HG02943 (cell line): ENCODE measurements at regions not wholly inside any gene's neighbourhood (a gene's known extent, or its start where the extent isn't known, plus 50 kb on each side); places are given as distances from the start of the nearest gene placed in this dataset.
"Not testable (repeated sequence)": the region's sequence is repeated elsewhere in the genome, so short reads cannot be mapped to it uniquely, and the experiment has no call there.

Experiments
- ATAC-seq: cut with Tn5 transposase; IDR thresholded peaks from one replicate; pipeline ENCODE4 v1.9.1; 2021; ENCODE audit warnings: mild to moderate bottlenecking, low read depth, moderate library complexity; ENCODE audit not compliant: unreplicated experiment

DNA sequence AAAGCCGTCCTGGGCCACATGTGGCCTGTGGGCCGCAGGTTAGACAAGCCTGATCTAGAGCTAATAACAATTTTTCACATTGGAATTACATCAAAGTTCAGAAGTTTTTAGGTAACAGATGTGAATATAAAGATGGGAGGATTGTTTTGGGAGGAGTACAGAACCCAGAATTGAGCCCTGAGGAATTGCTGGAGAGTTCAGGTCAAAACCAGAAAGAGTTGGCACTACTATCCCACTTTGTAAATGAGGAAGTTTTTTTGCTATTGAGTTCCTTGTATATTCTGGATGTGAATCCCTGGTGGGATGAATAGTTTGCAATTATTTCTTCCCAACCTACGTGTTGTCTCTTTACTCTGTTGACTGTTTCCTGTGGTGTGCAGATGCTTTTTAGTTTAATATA is 109.5 kb upstream of the LIPC start:
- ATAC-seq, result no peak

DNA sequence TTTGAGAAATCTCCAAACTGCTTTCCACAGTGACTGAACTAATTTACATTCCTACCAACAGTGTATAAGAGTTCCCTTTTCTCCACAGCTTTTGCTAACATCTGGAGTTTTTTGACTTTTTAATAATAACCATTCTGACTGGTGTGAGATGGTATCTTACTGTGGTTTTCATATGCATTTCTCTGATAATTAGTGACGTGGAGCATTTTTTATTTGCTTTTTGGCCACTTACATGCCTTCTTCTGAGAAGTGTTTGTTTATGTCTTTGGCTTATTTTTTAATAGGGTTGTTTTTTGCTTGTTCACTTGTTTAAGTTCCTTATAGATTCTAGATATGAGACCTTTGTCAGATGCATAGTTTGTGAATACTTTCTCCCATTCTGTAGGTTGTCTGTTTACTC is 108.5 kb upstream of the LIPC start:
- not testable (repeated sequence) for ATAC-seq

DNA sequence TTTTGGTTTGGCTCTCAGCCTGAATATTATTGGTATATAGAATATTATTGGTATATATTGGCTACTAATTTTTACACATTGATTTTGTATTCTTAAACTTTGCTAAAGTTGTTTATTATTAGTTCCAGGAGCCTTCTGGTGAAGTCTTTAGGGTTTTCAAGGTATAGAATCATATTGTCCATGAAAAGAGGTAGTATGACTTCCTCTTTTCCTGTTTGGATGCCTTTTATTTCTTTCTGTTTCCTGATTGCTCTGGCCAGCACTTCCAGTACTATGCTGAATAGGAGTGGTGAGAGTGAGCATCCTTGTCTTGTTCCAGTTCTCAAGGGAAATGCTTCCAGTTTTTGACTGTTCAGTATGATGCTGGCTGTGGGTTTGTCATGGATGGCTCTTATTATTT is 107.3 kb upstream of the LIPC start:
- no peak for ATAC-seq

DNA sequence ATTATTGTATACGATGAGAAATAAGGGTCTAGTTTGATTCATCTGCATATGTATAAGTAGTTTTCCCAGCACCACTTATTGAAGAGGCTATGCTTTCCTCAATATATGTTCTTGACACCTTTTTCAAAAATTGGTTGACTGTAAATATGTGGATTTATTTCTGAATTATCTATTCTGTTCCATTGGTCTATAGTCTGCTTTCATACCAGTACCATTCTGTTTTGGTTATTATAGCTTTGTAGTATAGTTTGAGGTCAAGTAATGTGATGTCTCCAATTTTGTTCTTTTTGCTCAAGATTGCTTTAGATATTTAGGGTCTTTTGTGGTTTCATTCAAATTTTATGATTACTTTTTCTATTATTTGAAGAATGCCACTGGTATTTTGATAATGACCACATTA is 103.8 kb upstream of the LIPC start:
- ATAC-seq, result no peak

DNA sequence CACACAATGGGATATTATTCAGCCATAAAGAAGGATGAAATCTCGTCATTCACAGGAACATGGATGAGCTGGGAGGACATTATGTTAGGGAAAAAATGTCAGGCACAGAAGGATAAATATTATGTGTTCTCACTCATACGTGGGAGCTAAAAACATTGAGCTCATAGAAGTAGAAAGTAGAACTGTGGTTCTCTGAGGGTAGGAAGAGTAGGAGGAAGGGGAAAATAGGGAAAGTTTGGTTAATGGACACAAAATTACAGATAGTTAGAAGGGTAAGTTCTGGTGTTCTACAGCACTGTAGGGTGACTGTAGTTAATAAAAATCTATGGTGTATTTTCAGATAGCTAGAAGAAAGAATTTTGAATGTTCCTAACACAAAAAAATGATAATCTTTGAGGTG is 102.6 kb upstream of the LIPC start:
- no peak for ATAC-seq

DNA sequence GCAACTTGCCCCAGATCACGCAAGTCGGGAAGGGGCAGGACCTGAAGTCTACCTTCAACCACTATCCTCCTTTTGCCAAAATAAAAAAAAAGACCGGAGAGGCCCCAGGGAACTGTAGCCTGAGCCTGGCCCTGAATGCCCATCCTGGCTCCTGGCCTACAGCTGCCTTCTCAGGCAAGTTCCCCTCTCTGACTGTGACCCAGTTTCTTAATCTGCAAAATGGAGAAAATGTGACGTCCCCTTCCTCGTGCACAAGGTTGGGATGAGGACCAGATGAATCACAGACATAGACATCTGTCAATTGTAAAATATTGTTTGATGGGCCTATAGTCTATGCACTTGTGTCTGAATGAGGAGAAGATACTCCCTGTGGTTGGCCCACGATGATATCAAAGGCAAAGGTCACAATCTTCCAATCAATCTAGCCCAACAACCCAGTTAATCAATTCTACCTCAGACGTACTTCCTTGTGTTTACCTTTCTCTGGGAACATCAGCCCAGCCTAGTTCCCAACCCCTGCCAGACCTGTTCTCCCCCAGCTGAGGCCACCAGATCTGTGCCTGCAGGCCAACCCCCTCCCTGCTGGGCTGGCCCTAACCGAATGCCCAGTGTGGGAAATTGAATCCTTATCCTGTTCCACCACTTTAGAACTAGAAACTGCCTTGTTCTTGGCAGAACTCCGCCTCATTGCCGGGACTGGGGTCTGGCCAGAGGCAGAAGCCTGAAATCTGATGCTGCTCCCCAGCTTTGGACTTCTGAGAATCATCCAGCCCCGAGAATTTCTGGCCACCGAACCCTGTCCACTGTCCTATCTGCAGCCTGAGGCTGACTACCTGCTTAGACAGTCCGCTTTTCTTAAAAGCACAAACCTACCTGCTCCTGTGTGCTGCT is 101.8 kb upstream of the LIPC start:
- no peak for ATAC-seq

DNA sequence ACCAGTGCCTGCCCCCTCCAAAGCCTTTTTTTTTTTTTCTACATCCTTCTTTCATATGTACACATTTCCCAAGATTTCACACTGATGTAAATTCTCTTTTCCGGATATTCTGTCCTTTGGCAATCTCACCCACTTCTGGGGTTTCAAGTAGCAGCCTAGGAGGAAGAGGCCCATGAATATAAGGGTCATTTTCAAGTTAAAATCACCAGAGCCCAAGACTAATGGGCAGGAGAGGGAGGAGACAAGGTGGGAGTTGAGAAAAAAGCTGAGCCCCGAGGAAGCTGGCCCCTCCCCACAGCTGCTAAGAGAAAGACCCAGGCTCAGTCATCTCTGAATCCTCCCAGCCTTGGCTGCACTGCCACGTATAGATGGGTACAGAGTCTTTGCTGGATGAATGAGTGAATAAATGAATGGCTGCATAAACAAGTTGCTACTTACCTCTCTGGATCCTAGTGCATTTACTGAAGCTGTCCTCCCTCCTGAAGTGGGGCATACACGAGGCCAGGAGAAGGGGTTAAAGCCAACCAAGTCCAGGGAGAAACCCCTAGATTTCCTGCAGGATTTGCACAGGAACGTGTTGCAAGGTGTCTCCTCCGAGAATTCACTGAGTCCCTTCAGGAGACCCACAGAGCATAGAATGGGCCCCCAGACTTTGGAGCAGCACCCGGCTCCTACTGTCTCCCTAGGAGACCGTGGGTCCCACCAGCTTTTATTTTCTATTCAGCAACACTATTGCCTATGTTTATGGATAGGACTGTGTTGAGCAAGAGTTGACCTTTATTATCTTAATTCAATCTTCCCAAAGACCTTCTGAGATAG is 100.8 kb upstream of the LIPC start:
- ATAC-seq, result no peak

DNA sequence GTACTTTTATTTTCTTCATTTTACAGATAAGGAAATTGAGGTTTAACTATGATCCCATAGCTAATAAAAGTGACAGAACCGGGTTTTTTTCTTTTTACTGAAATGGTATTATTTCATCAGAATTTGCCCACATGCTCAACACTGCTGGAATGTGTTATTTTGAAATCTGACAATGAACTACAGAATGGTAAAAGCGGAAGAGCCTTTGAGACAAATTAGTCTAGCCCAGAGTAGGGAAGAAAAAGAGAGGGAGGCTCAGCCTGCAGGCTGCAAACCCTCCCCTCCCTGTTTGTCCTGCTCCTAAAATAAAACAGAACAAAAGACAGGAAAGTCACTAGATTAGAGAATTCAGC is 100.3 kb upstream of the LIPC start:
- ATAC-seq, result no peak

DNA sequence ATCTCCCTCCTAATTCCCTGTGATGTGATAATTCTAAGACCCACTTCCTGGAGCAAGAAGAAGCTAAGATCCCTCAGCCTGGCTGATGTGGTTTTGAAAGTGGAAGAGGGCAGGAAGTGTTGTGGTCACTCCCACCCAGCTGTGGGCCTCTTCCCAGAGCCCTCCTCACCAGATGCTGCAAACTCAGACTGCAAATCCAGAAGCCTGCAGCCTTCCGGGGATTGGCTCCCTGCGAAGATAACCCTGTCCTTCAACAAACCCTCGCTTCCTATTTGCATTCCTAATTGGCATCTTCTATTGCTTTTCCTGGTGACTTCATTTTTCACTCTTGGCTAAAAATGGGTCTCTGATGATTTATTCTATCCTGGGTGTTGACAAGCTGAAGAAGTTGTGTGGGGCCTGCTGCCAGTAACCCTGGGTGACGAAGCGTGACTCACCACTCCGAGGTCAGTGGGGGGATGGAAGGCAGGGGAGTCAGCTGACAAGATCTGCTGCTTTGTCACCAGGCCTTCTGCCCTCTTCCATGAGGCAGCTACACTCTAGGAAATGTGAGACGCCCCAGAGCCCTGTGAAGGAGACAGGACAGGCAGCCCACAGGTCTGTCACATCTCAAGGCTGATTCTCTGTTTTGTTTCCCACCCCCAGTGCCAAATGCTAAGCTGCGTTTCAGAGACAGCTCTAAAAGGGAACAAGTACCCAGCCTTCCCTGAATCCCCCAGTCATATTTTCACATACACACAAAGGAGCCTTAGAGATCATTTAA is 99.7 kb upstream of the LIPC start:
- peak; percentile 68 for ATAC-seq

DNA sequence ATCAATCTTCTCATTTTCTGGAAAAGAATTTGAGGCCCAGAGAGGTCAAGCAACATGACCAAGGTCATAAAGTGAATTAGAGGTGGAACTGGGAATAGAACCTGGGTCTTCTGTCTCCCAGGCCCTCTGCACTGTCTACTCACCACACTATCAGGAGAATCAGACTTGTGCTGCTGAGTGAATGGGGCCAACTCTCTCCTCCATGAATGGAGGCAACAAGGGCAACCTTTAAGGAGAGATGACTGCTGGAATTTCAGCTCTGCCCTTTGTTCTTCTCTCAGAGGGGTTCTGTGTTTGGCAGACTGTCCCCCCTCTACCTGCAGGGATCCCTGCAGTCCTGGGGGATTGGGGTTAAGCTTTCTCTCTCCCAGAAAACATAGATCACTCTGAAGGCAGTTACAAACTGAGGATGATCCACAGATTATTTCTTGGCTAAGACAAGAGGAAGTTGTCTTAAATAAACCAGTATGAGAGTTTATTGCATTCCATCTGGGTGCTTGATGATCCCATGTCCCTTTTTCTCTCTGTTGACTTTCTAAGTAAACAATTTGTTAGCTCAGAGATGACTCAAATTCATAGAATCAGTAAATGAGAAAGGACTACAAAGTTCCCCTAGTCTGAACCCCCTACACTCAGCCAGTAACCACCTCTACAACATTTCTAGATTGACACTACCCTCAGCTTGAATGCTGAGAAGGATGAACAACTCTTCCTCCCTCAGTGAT is 99.0 kb upstream of the LIPC start:
- ATAC-seq, result no peak

DNA sequence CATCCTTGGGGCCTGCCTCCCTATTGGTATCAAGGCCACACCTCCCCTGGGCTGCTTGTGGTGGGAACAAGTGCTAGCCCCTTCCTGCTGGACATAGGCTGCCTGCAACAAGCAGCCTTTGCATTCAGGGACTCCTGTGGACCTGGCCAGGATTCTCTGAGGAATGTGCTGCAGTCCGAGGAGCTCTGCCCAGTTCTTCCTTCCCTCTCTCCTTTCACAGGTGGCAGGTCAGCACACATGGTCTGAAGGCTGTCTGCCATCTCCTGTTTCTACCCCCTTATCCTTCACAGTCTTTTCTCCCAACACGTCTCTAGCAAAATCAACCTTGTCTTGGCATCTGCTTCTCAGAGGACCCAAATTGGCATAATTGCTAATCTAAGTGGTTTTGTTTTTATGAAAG is 97.0 kb upstream of the LIPC start:
- ATAC-seq, result no peak

DNA sequence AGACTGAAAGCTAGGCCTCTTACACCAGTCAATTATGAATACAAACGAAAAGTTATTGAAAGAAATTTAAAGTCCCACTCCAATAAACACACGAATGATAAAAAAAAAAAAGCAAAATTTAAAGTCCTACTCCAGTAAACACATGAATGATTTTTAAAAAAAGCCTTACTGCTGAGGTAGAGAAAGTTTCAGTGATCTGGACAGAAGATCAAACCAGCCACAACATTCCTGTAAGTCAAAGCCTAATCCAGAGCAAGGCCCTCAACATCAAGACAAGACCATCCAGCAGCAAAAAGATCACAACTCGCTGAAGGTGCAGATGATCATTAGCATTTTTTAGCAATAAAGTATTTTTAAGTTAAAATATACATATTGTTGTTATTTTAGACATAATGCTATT is 95.6 kb upstream of the LIPC start:
- no peak for ATAC-seq

DNA sequence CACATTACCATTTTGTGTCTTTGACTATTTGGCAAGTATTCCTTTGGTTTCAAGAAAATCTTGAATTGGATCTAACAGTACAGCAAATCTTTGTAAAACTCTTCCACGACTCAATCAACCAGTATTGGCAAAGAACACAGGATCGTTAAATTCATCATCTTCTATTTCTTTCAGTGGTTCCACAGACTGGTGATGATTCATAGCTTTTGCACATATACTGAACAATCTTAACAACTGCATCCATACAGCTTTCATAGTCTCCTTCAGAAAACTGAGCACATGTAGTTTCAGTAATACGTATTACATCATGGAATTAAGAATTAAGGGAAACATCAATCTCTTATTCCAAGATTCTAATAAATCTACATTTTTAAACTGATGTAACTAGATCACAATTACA is 91.6 kb upstream of the LIPC start:
- ATAC-seq, result no peak

DNA sequence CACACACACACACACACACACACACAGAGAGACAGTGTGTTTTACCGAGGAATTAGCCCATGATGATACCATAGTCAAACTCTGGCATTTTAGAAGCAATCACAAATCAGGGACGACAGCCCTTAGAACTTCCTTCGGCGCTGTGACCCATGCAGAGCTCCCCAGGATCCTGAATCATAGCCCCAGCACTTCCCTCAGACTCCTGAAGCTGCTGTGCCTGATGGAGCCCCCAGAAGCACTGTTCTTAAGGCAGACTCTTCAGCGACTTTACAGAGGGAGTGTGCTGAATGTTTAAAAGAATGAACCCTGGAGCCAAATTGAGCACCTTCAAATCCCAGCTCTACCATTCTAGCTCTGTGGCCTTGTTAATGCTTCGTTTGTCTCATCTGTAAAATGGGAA is 89.3 kb upstream of the LIPC start:
- no peak for ATAC-seq

DNA sequence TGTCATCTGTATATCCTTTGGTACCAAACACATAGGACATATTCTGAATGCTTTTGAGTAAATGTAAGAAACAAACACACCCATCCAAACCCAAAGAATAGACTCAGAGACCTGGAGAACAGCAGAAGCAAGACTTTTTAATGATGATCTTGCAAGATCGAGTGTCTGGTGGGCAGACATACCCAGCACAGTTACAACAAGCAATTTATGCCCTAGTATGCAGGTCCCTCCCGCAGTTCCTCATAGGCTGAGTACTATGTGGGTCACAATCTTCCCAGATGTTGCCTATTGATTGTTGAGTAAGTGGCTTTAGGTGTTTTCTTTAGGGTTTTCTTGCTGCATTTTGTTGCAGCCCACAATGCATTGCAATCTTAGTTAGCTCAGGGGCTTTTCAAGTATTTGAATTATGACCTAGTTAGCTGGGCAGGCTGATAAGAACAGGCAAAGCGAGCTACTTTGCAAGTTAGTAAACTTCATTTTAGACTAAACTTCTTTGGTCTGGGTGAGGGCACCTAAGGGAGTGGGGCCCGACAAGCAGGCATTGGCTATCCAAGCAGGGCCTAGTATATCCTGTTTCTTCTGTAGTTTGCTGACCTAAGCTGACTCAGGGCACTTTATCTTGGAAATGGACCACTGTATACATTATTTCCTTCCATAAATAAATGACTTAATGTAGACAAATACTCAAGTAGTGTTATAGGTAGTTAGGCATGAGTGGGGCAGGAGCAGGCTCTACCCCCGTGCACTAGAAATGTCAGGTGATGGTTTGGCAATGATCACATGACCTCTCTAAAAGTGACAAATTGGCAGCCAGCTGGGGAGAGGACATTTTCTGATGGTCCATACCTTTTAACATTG is 87.3 kb upstream of the LIPC start:
- no peak for ATAC-seq

DNA sequence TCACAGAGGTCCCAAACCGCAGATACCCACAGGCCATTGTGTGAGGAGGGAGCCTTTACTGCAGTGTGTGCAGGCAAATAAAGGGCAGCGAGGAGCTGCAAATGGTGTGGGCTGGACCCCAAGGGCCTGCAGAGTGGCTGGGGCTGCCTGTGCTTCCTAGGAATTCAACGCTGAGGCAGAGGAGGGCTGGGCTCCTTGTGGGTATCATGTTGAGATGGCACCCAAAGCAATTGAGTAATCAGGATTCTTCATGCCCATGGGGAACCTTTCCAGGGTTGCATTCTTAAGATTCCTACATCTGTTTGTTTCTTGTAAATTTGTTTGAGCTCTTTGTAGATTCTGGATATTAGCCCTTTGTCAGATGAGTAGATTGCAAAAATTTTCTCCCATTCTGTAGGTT is 85.4 kb upstream of the LIPC start:
- ATAC-seq, result no peak

DNA sequence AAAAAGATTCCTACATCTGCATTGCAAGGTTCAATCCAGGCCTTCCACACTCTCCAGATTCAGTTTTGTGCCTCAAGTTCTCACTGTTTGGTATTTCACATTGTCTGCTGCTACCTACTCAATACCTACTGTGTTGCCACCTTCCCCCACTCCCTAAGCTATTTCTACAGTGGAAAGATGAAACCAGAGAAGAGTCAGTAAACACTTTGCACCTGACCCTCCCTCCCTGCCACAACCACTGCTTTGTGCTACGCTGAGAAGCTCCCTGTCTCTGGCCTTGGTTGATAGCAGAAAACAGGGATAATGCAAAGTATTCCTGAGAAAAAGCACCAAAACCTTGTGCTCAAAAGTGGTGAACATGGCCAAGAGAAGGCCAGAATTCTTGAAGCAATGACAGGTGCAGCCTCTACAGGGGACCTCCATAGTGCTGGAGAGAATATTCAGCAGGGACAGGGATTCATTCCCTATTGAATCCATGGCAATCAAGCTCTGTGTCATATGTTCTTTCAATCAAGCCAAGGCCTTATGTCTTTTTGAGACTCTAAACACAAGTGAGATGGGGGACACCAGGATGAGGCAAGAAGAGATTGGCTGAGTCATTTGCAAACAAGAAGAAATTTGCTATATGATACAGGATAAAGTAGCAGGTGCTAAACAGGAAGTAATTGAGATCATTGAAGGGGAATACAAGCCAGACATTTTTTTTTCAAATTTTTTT is 83.5 kb upstream of the LIPC start:
- ATAC-seq, result no peak

DNA sequence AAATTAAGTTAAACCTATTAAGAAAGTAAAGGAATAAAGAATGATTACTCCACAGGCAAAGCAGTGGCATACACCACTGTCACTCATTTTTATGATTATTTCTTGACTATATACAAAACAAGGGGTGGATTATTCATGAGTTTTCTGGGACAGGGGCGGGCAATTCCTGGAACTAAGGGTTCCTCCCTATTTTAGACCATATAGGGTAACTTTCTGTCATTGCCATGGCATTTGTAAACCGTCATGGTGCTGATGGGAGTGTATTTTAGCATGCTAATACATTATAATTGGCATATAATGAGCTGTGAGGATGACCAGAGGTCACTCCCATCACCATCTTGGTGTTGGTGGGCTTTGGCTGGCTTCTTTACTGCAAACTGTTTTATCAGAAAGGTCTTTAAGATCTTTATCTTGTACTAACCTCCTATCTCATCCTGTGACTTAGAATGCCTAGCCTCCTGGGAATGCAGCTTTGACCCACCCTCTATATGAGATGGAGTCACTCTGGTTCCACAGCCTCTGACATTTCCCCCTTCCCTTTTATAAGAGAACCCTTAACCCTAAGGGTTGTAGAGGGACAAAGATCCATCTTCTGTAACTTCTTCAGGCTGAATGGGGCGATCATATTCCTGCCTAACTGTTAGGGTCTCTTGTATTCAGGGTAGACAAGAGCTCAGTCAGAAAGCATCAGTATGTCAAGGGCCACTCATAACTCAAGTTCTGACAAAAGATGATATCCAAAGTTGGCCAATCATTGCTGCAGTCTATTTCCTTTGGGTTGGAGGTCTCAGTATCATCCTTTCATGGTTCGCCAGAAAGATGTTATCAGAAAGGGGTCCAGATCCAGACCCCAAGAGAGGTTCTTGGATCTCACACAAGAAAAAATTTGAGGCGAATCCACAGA is 79.5 kb upstream of the LIPC start:
- no peak for ATAC-seq
